GM21360 (cell line): ENCODE measurements at regions not wholly inside any gene's neighbourhood (a gene's known extent, or its start where the extent isn't known, plus 50 kb on each side); places are given as distances from the start of the nearest gene placed in this dataset.

ENCODE experiments used
- ATAC-seq: cut with Tn5 transposase; IDR thresholded peaks from one replicate; pipeline ENCODE4 v1.9.1; 2021; ENCODE audit warnings: mild to moderate bottlenecking, moderate library complexity; ENCODE audit not compliant: unreplicated experiment

GRCh38 chr2:217749008-217749407 lies 253.8 kb downstream of the TNS1 start:
- no peak for ATAC-seq

- ATAC-seq, result no peak
Observed at GRCh38 chr2:217746808-217747207, 256.0 kb downstream of the TNS1 start.

- ATAC-seq, result no peak
Observed at GRCh38 chr2:217743966-217744761, 258.6 kb downstream of the TNS1 start.

GRCh38 chr2:217743407-217743806 lies 259.4 kb downstream of the TNS1 start:
- no peak for ATAC-seq

GRCh38 chr2:217742841-217743240 lies 260.0 kb downstream of the TNS1 start:
- no peak for ATAC-seq

- no peak for ATAC-seq
Observed at GRCh38 chr2:217742276-217742675, 260.5 kb downstream of the TNS1 start.

- no peak for ATAC-seq
Observed at GRCh38 chr2:217741381-217741955, 261.3 kb downstream of the TNS1 start.

- ATAC-seq, result no peak
Observed at GRCh38 chr2:217740756-217741155, 262.0 kb downstream of the TNS1 start.

GRCh38 chr2:217740178-217740577 lies 262.6 kb downstream of the TNS1 start:
- no peak for ATAC-seq

- ATAC-seq, result no peak
Observed at GRCh38 chr2:217739741-217740140, 263.1 kb downstream of the TNS1 start.

- no peak for ATAC-seq
Observed at GRCh38 chr2:217738061-217738460, 264.7 kb downstream of the TNS1 start.

GRCh38 chr2:217736776-217737550 lies 265.8 kb downstream of the TNS1 start:
- ATAC-seq, result no peak

- ATAC-seq, result no peak
Observed at GRCh38 chr2:217735899-217736298, 266.9 kb downstream of the TNS1 start.

GRCh38 chr2:217735034-217735433 lies 267.8 kb downstream of the TNS1 start:
- ATAC-seq, result no peak

GRCh38 chr2:217733461-217733860 lies 269.3 kb downstream of the TNS1 start:
- ATAC-seq, result no peak

- no peak for ATAC-seq
Observed at GRCh38 chr2:217732992-217733391, 269.8 kb downstream of the TNS1 start.

- ATAC-seq, result no peak
Observed at GRCh38 chr2:217731805-217732204, 271.0 kb downstream of the TNS1 start.

GRCh38 chr2:217729421-217730053 lies 273.3 kb downstream of the TNS1 start:
- ATAC-seq, result no peak

GRCh38 chr2:217727801-217728200 lies 275.0 kb downstream of the TNS1 start:
- no peak for ATAC-seq

GRCh38 chr2:217725409-217725808 lies 277.4 kb downstream of the TNS1 start:
- no peak for ATAC-seq

GRCh38 chr2:217724471-217724870 lies 278.3 kb downstream of the TNS1 start:
- ATAC-seq, result no peak
